Activated CD4-positive, alpha-beta memory T cell treated with anti-CD3 and anti-CD28 coated beads, Interleukin-2, amount 10 ng/mL, durations not matched to agents 7 days and 5 days (primary cell): ENCODE measurements at regions not wholly inside any gene's neighbourhood (a gene's known extent, or its start where the extent isn't known, plus 50 kb on each side); places are given as distances from the start of the nearest gene placed in this dataset.
"Not testable (repeated sequence)": the region's sequence is repeated elsewhere in the genome, so short reads cannot be mapped to it uniquely, and the experiment has no call there.

Experiments
- CTCF ChIA-PET: fragments of 350-600 bp; sonication (Branson Sonifier 250); formaldehyde crosslinking; loops from one replicate; lab custom pipeline; 2021; ENCODE audit warnings: antibody characterized with exemption, inconsistent platforms; lab: Charles Lee
- POLR2A ChIA-PET: fragments of 350-600 bp; sonication (Branson Sonifier 250); formaldehyde crosslinking; loops from one replicate; lab custom pipeline; 2021; ENCODE audit warnings: antibody characterized with exemption; lab: Charles Lee
- DNase-seq: peaks from one replicate; pipeline ENCODE4 v3.0.0-alpha.2; 2020
- H3K27ac Mint-ChIP-seq: one replicate; pipeline ENCODE4 v1.8.0; 2021; ENCODE audit warnings: mild to moderate bottlenecking, mixed read lengths
- H3K27me3 Mint-ChIP-seq: one replicate; pipeline ENCODE4 v1.8.0; 2021; ENCODE audit warnings: mixed read lengths
- H3K36me3 Mint-ChIP-seq: one replicate; pipeline ENCODE4 v1.8.0; 2021; ENCODE audit warnings: low read depth, mixed read lengths
- H3K4me1 Mint-ChIP-seq: one replicate; pipeline ENCODE4 v1.8.0; 2021; ENCODE audit warnings: mixed read lengths
- H3K4me3 Mint-ChIP-seq: one replicate; pipeline ENCODE4 v1.8.0; 2021; ENCODE audit warnings: mild to moderate bottlenecking, mixed read lengths
- H3K9me3 Mint-ChIP-seq: one replicate; pipeline ENCODE4 v1.8.0; 2021; ENCODE audit warnings: mixed read lengths

- no peak for DNase-seq
- no peaks in the 10 kb centered on the region for H3K9me3 Mint-ChIP-seq
- ChIA-PET POLR2A (no interaction called here), CTCF (no interaction called here)
- H3K27ac Mint-ChIP-seq: no peak overlapping the region
- H3K4me1 Mint-ChIP-seq: no peaks in the 10 kb centered on the region
- H3K27me3 Mint-ChIP-seq: no peaks in the 10 kb centered on the region
- H3K36me3 Mint-ChIP-seq: no peaks in the 10 kb centered on the region
- H3K4me3 Mint-ChIP-seq: no peak overlapping the region
Measured at GRCh38 chrX:106220177-106220576, 52.1 kb downstream of the PWWP3B start.

- CTCF ChIA-PET: no interaction called here
- Mint-ChIP-seq H3K9me3 (no peaks in the 10 kb centered on the region), H3K27me3 (no peaks in the 10 kb centered on the region), H3K27ac (no peak overlapping the region), H3K4me3 (no peak overlapping the region), H3K36me3 (no peaks in the 10 kb centered on the region), H3K4me1 (no peaks in the 10 kb centered on the region)
- DNase-seq: no peak
- POLR2A ChIA-PET: no interaction called here
Measured at GRCh38 chrX:106243376-106243775, 75.3 kb downstream of the PWWP3B start.

DNA sequence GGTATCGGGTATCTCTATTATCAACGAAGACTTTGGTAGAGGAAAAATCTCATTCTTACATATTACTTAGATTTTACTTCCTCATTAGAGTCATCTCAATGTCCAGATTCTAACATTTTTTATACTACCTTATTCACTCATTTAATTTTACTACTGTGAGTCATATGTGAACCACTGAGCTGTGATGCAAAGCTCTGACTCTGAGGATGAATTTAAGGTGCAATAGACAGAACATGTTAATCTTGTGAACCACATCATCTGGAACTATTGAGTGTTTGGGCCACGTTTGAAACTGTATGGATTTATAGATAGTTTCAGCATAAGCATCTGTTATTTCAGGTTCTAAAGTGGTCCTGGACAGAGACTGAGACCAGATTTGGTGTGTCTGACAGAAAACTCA, 78.4 kb downstream of the PWWP3B start:
- no peaks in the 10 kb centered on the region for H3K27me3 Mint-ChIP-seq
- POLR2A ChIA-PET: no interaction called here
- no peaks in the 10 kb centered on the region for H3K4me1 Mint-ChIP-seq
- no peak for DNase-seq
- CTCF ChIA-PET: no interaction called here
- H3K4me3 Mint-ChIP-seq: no peak overlapping the region
- no peaks in the 10 kb centered on the region for H3K9me3 Mint-ChIP-seq
- no peaks in the 10 kb centered on the region for H3K36me3 Mint-ChIP-seq
- H3K27ac Mint-ChIP-seq: no peak overlapping the region

- H3K27me3 Mint-ChIP-seq: no peaks in the 10 kb centered on the region
- H3K27ac Mint-ChIP-seq: no peak overlapping the region
- H3K4me1 Mint-ChIP-seq: no peaks in the 10 kb centered on the region
- H3K9me3 Mint-ChIP-seq: no peaks in the 10 kb centered on the region
- POLR2A ChIA-PET: no interaction called here
- H3K36me3 Mint-ChIP-seq: no peaks in the 10 kb centered on the region
- no peak overlapping the region for H3K4me3 Mint-ChIP-seq
- DNase-seq: no peak
- CTCF ChIA-PET: no interaction called here
Measured at GRCh38 chrX:106247162-106247561, 79.1 kb downstream of the PWWP3B start.

GRCh38 chrX:106249706-106250379, 81.7 kb downstream of the PWWP3B start:
- DNase-seq: no peak
- Mint-ChIP-seq H3K9me3 (no peaks in the 10 kb centered on the region), H3K27me3 (no peaks in the 10 kb centered on the region), H3K4me1 (no peaks in the 10 kb centered on the region), H3K4me3 (no peak overlapping the region), H3K36me3 (no peaks in the 10 kb centered on the region), H3K27ac (no peak overlapping the region)
- ChIA-PET POLR2A (no interaction called here), CTCF (no interaction called here)

GRCh38 chrX:106263817-106264216, 95.7 kb downstream of the PWWP3B start:
- Mint-ChIP-seq H3K36me3 (no peaks in the 10 kb centered on the region), H3K27ac (no peak overlapping the region), H3K4me1 (no peaks in the 10 kb centered on the region), H3K27me3 (no peaks in the 10 kb centered on the region), H3K9me3 (no peaks in the 10 kb centered on the region), H3K4me3 (no peak overlapping the region)
- CTCF ChIA-PET: no interaction called here
- POLR2A ChIA-PET: no interaction called here
- no peak for DNase-seq

- H3K9me3 Mint-ChIP-seq, H3K36me3 Mint-ChIP-seq, CTCF ChIA-PET, DNase-seq, H3K27ac Mint-ChIP-seq, H3K4me3 Mint-ChIP-seq, H3K4me1 Mint-ChIP-seq, POLR2A ChIA-PET, H3K27me3 Mint-ChIP-seq: not testable (repeated sequence)
Measured at GRCh38 chrX:106273947-106274587, 106.0 kb downstream of the PWWP3B start.

GRCh38 chrX:106275172-106275571, 107.1 kb downstream of the PWWP3B start:
- H3K27ac Mint-ChIP-seq, DNase-seq, H3K27me3 Mint-ChIP-seq, CTCF ChIA-PET, H3K36me3 Mint-ChIP-seq, POLR2A ChIA-PET, H3K4me3 Mint-ChIP-seq, H3K9me3 Mint-ChIP-seq, H3K4me1 Mint-ChIP-seq: not testable (repeated sequence)

DNA sequence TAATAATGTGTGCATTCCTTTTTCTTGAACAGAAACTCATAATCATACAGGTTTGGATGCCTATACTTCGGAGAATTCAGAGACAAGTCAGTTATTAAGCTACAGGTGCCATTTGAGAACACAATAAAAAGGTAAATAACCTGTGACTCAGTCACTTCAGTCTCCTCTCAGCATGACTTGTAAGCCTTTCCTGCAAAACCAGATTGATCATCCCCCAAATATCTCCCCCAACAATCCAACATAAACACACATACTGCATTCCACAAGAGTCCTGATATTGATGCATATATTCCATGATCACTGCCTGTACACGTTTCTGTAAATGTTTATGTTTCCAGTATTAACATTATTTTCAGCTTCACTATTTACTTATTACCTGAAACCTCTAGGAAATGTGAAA, 110.8 kb downstream of the PWWP3B start:
- Mint-ChIP-seq H3K36me3 (no peaks in the 10 kb centered on the region), H3K27me3 (no peaks in the 10 kb centered on the region), H3K27ac (no peak overlapping the region), H3K4me3 (no peak overlapping the region), H3K4me1 (no peaks in the 10 kb centered on the region), H3K9me3 (no peaks in the 10 kb centered on the region)
- ChIA-PET CTCF (no interaction called here), POLR2A (no interaction called here)
- no peak for DNase-seq

DNA sequence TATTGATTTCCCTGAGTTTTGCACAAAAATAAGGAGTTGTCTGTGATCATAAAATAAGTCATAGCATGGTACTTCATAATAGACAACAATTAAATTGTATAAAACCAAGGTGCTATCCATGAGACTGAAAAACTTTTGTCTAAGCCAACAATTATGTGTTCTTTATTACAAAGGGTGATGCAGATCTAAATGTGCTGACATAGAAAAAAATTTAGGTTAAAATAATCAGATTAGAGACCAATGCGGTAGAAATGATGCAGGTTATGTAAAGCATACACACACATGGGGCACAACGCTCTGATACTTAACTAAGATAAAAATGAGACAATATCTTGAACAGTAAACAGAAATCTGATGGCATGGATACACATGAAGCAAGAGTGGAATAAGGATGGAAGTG, 113.3 kb downstream of the PWWP3B start:
- H3K36me3 Mint-ChIP-seq: no peaks in the 10 kb centered on the region
- H3K4me3 Mint-ChIP-seq: no peak overlapping the region
- no peak overlapping the region for H3K27ac Mint-ChIP-seq
- H3K4me1 Mint-ChIP-seq: no peaks in the 10 kb centered on the region
- no peaks in the 10 kb centered on the region for H3K9me3 Mint-ChIP-seq
- DNase-seq: no peak
- POLR2A ChIA-PET: no interaction called here
- H3K27me3 Mint-ChIP-seq: no peaks in the 10 kb centered on the region
- CTCF ChIA-PET: no interaction called here

DNA sequence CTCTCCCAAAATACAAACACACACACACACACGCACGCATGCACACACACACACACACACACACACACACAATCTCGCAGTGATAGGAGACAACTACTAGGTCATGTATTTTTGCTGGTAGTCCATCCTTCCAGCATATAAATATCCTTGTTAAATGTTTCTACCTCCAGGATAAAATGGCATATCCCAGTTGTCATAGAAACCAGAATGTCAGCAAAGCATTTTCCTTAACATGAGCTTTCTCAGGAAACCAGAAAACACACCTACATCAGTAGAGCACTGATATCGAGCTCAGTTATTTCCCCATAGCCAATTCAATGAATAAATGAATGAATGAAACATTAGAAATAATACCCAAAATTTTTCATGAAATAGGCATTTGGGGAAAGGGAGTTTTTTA, 115.7 kb downstream of the PWWP3B start:
- no peak for DNase-seq
- Mint-ChIP-seq H3K27me3 (no peaks in the 10 kb centered on the region), H3K27ac (no peak overlapping the region), H3K4me1 (no peaks in the 10 kb centered on the region), H3K4me3 (no peak overlapping the region), H3K36me3 (no peaks in the 10 kb centered on the region), H3K9me3 (no peaks in the 10 kb centered on the region)
- POLR2A ChIA-PET: no interaction called here
- CTCF ChIA-PET: no interaction called here

- no peaks in the 10 kb centered on the region for H3K4me1 Mint-ChIP-seq
- no peaks in the 10 kb centered on the region for H3K9me3 Mint-ChIP-seq
- no peak overlapping the region for H3K27ac Mint-ChIP-seq
- DNase-seq: no peak
- POLR2A ChIA-PET: no interaction called here
- CTCF ChIA-PET: no interaction called here
- no peaks in the 10 kb centered on the region for H3K27me3 Mint-ChIP-seq
- no peak overlapping the region for H3K4me3 Mint-ChIP-seq
- no peaks in the 10 kb centered on the region for H3K36me3 Mint-ChIP-seq
Measured at GRCh38 chrX:106284431-106285025, 116.4 kb downstream of the PWWP3B start.

GRCh38 chrX:106286053-106286650, 118.0 kb downstream of the PWWP3B start:
- Mint-ChIP-seq H3K36me3 (no peaks in the 10 kb centered on the region), H3K27ac (no peak overlapping the region), H3K4me1 (no peaks in the 10 kb centered on the region), H3K4me3 (no peak overlapping the region), H3K9me3 (no peaks in the 10 kb centered on the region), H3K27me3 (no peaks in the 10 kb centered on the region)
- DNase-seq: no peak
- ChIA-PET CTCF (no interaction called here), POLR2A (no interaction called here)

- H3K36me3 Mint-ChIP-seq, H3K27ac Mint-ChIP-seq, H3K4me1 Mint-ChIP-seq, H3K27me3 Mint-ChIP-seq, H3K9me3 Mint-ChIP-seq, CTCF ChIA-PET, DNase-seq, POLR2A ChIA-PET, H3K4me3 Mint-ChIP-seq: not testable (repeated sequence)
Measured at GRCh38 chrX:106290778-106291177, 122.7 kb downstream of the PWWP3B start.
